Adrenal gland (tissue), 9 donors: ENCODE measurements at regions not wholly inside any gene's neighbourhood (a gene's known extent, or its start where the extent isn't known, plus 50 kb on each side); places are given as distances from the start of the nearest gene placed in this dataset.
A peak's percentile ranks its signal among the peaks of the same experiment; 100 is the strongest.

Experiments
- DNase-seq, 7 donors: peaks; one replicate each; pipeline ENCODE4 v3.0.0-alpha.2; 2019 to 2020
- H3K27ac ChIP-seq, 5 donors: fragments of 200-600 bp; sonication (generic) in 4 of 5; 1 replicate in 3 of 5; 2 replicates in 2 of 5; pipeline versions ENCODE4 v1.5.1 to v1.8.0; 2016 to 2020; ENCODE audit warnings: mild to moderate bottlenecking in 1 of 5
- H3K27me3 ChIP-seq: fragments of 200-600 bp; 2 replicates; pipeline ENCODE4 v1.8.0; 2021
- H3K36me3 ChIP-seq, 2 donors: fragments of 200-600 bp; replicated peaks in 1 of 2; 1 replicate in 1 of 2; 2 replicates in 1 of 2; pipeline versions ENCODE4 v1.5.1 to v1.8.0; 2018 to 2022
- H3K4me1 ChIP-seq, 2 donors: fragments of 200-600 bp; replicated peaks in 1 of 2; 1 replicate in 1 of 2; 2 replicates in 1 of 2; pipeline versions ENCODE4 v1.5.1 to v1.8.0; 2018 to 2021
- H3K4me3 ChIP-seq, 4 donors: fragments of 200-600 bp; sonication (generic) in 3 of 4; one replicate each; pipeline ENCODE4 v1.5.1; 2016 to 2018
- H3K9me3 ChIP-seq, 3 donors: fragments of 200-600 bp; sonication (generic) in 1 of 3; replicated peaks in 1 of 3; 1 replicate in 2 of 3; 2 replicates in 1 of 3; pipeline versions ENCODE4 v1.5.1 to v1.8.0; 2016 to 2021
- POLR2A ChIP-seq, 2 donors: fragments of 450-650 bp; IDR thresholded peaks; one replicate each; pipeline ENCODE4 v1.6.1; 2017; ENCODE audit warnings: antibody characterized with exemption in 2 of 2, mild to moderate bottlenecking in 2 of 2, moderate library complexity in 1 of 2
- WGBS, 4 donors: extraction: QIAGEN DNeasy Blood & Tissue Kit in 2 of 4; methylation state at CpG; one replicate each; pipeline versions ENCODE4 v1.1.5 to v1.1.7; 2013 to 2017; 5-methylcytosine and 5-hydroxymethylcytosine counted together
- intact Hi-C, 2 donors: fragments of 100-400 bp; cut with DNase I; formaldehyde crosslinking; loops; one replicate each; pipeline versions ENCODE4 v1.14.1 to v1.15.0; 2022 to 2023
- TF ChIP-seq, protein P1 (sequence below), 6 experiments: fragments of 450-650 bp in 4 of 6; fragments of 200-600 bp in 2 of 6; sonication (generic) in 1 of 6; IDR thresholded peaks; 1 replicate in 5 of 6; 2 replicates in 1 of 6; pipeline versions ENCODE4 v1.5.1 to v1.8.0; 2016 to 2021; ENCODE audit warnings: antibody characterized with exemption in 6 of 6, mild to moderate bottlenecking in 2 of 6, moderate library complexity in 1 of 6
- donor health status: healthy with polysubstance abuse.
- donor health status: Bipolar disorder and iron deficiency.
- donor health status: DM: yes; HTN: yes; CAD: no.
- donor health status: DM: no; HTN: no; CAD: no.
- donor health status: DM: no; HTN: no; CAD: no.

GRCh38 chr11:16613262-16613511 lies 125.3 kb upstream of the C11orf58 start:
- whole genome bisulfite sequencing, 4 donors: 0 to 1% (median 1%) methylated on average over 3 to 13 of the region's 13 CpGs
- H3K4me1 ChIP-seq: peaks cover 4 to 10% of the 10 kb centered on the region in 2 donors
- peaks cover 23% of the 10 kb centered on the region for H3K27me3 ChIP-seq
- no peaks in the 10 kb centered on the region for H3K9me3 ChIP-seq
- intact Hi-C loops: loop anchor here in 1 of 2 donors (5.0 kb wide), 1 partner anchor 671 kb away; no protein-coding TSS in a partner anchor
- peak overlapping the region in 1 of 4 donors; percentile 56 for H3K4me3 ChIP-seq
- no peaks in the 10 kb centered on the region for H3K36me3 ChIP-seq
- peak overlapping the region in 1 of 5 donors; percentile 63 for H3K27ac ChIP-seq
- DNase-seq: no peak
- TF ChIP-seq, protein P1, sequence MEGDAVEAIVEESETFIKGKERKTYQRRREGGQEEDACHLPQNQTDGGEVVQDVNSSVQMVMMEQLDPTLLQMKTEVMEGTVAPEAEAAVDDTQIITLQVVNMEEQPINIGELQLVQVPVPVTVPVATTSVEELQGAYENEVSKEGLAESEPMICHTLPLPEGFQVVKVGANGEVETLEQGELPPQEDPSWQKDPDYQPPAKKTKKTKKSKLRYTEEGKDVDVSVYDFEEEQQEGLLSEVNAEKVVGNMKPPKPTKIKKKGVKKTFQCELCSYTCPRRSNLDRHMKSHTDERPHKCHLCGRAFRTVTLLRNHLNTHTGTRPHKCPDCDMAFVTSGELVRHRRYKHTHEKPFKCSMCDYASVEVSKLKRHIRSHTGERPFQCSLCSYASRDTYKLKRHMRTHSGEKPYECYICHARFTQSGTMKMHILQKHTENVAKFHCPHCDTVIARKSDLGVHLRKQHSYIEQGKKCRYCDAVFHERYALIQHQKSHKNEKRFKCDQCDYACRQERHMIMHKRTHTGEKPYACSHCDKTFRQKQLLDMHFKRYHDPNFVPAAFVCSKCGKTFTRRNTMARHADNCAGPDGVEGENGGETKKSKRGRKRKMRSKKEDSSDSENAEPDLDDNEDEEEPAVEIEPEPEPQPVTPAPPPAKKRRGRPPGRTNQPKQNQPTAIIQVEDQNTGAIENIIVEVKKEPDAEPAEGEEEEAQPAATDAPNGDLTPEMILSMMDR (IDR thresholded peaks at IDR 0.05): no peak
- TF ChIP-seq POLR2A (IDR thresholded peaks at IDR 0.05): no peak

DNA sequence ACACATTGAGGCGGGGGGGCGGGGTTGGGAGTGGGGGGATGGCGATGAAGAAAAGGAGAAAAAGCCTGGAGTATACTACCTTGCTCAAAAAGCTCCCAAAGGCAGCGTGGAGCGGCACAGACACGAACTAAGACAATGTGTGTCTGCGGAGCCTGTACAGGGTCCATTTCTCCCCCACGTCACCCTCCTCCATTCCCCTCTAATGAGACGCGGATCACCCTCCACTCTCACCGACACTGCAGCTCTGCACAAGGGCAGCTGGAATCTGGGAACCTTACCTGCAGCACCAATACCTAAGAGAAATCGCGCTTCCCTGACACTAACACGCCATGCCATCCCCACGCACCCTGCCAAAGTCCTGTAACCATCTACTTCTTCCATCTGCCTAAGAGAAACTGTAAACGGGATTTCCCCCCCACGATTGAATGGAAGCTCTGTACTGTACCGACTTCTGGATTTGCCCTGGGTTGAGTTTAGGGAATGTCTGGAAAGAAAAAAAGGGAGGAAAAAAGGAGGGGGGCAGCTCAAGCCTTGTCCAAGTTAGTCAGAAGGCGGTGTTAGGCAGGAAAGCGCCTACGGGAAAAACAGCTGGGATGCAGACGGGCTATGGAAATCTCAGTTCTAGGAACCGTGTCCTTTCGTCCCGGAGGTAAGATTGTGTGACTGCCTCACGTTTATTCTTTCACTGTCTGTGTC lies 125.7 kb upstream of the C11orf58 start:
- intact Hi-C loops: loop anchor here in 1 of 2 donors (5.0 kb wide), 1 partner anchor 670 kb away; no protein-coding TSS in a partner anchor
- TF ChIP-seq, protein P1 (IDR thresholded peaks at IDR 0.05): no peak
- TF ChIP-seq POLR2A (IDR thresholded peaks at IDR 0.05): no peak
- 11 to 18% (median 13%) methylated on average over 26 of the region's 26 CpGs for WGBS, 4 donors
- Histone ChIP-seq H3K4me3 (peak overlapping the region in 1 of 4 donors; percentile 56), H3K4me1 (peaks cover 4 to 14% of the 10 kb centered on the region in 2 donors), H3K27ac (peak overlapping the region in 1 of 5 donors; percentile 63), H3K27me3 (peaks cover 23% of the 10 kb centered on the region), H3K36me3 (no peaks in the 10 kb centered on the region), H3K9me3 (no peaks in the 10 kb centered on the region)
- no peak for DNase-seq

- no peak overlapping the region for H3K27ac ChIP-seq
- H3K27me3 ChIP-seq: peaks cover 25% of the 10 kb centered on the region
- H3K9me3 ChIP-seq: no peaks in the 10 kb centered on the region
- peaks cover 8 to 15% of the 10 kb centered on the region in 2 donors for H3K4me1 ChIP-seq
- no peaks in the 10 kb centered on the region for H3K36me3 ChIP-seq
- H3K4me3 ChIP-seq: no peak overlapping the region
- DNase-seq: no peak
- TF ChIP-seq, protein P1 (IDR thresholded peaks at IDR 0.05): no peak
- TF ChIP-seq POLR2A (IDR thresholded peaks at IDR 0.05): no peak
- intact Hi-C loops: loop anchor here in 1 of 2 donors (5.0 kb wide), 1 partner anchor 670 kb away; no protein-coding TSS in a partner anchor
- WGBS, 4 donors: 43 to 61% (median 53%) methylated on average over 11 of the region's 11 CpGs
Observed at GRCh38 chr11:16611926-16612565, 126.4 kb upstream of the C11orf58 start.

- TF ChIP-seq, protein P1 (IDR thresholded peaks at IDR 0.05): no peak
- no peak for TF ChIP-seq POLR2A (IDR thresholded peaks at IDR 0.05)
- no peak overlapping the region for H3K27ac ChIP-seq
- H3K9me3 ChIP-seq: no peaks in the 10 kb centered on the region
- peaks cover 9 to 21% of the 10 kb centered on the region in 2 donors for H3K4me1 ChIP-seq
- DNase-seq: no peak
- H3K36me3 ChIP-seq: no peaks in the 10 kb centered on the region
- no peak overlapping the region for H3K4me3 ChIP-seq
- 47 to 54% (median 50%) methylated on average over 14 of the region's 14 CpGs for WGBS, 4 donors
- peaks cover 31% of the 10 kb centered on the region for H3K27me3 ChIP-seq
- intact Hi-C loops: loop anchor here in 1 of 2 donors (5.0 kb wide), 1 partner anchor 669 kb away; no protein-coding TSS in a partner anchor
Observed at GRCh38 chr11:16611401-16611921, 127.0 kb upstream of the C11orf58 start.
